GM23338 (cell line): ENCODE measurements at regions not wholly inside any gene's neighbourhood (a gene's known extent, or its start where the extent isn't known, plus 50 kb on each side); places are given as distances from the start of the nearest gene placed in this dataset.

Experiments
- ATAC-seq: fragments of 200-7000 bp; cut with Tn5 transposase; 3 replicates; pipeline ENCODE4 v1.9.1; 2020
- DNase-seq: peaks from one replicate; pipeline ENCODE4 v3.0.0-alpha.2; 2015; ENCODE audit warnings: low spot score
- H2AFZ ChIP-seq: fragments of 200-600 bp; sonication (generic); 2 replicates; pipeline ENCODE4 v1.8.0; 2016; ENCODE audit warnings: antibody characterized with exemption, mild to moderate bottlenecking, moderate library complexity
- H3F3A ChIP-seq: fragments of 200-600 bp; sonication (generic); replicated peaks from 2 replicates; pipeline ENCODE4 v1.8.0; 2017; ENCODE audit warnings: antibody characterized with exemption, mixed run types, low read depth
- H3K27ac ChIP-seq: fragments of 200-600 bp; sonication (generic); 2 replicates; pipeline ENCODE4 v1.6.1; 2016; ENCODE audit warnings: low read depth
- H3K27me3 ChIP-seq: fragments of 200-600 bp; sonication (generic); 2 replicates; pipeline ENCODE4 v1.8.0; 2016; ENCODE audit warnings: mild to moderate bottlenecking, mixed run types, moderate library complexity; ENCODE audit not compliant: insufficient read depth
- H3K36me3 ChIP-seq: fragments of 200-600 bp; sonication (generic); 2 replicates; pipeline ENCODE4 v1.8.0; 2016; ENCODE audit warnings: mild to moderate bottlenecking; ENCODE audit not compliant: insufficient read depth
- H3K4me1 ChIP-seq: fragments of 200-600 bp; sonication (generic); 2 replicates; pipeline ENCODE4 v1.8.0; 2016; ENCODE audit warnings: mild to moderate bottlenecking, moderate library complexity; ENCODE audit not compliant: insufficient read depth
- H3K4me2 ChIP-seq: fragments of 200-600 bp; sonication (generic); 2 replicates; pipeline ENCODE4 v1.7.1; 2017; ENCODE audit warnings: mixed run types
- H3K4me3 ChIP-seq: fragments of 200-600 bp; sonication (generic); 2 replicates; pipeline ENCODE4 v1.6.1; 2016; ENCODE audit warnings: mixed run types
- H3K79me2 ChIP-seq: fragments of 200-600 bp; sonication (generic); replicated peaks from 2 replicates; pipeline ENCODE4 v1.8.0; 2017; ENCODE audit warnings: mild to moderate bottlenecking; ENCODE audit not compliant: insufficient read depth
- H3K9me2 ChIP-seq: fragments of 200-600 bp; sonication (generic); 2 replicates; pipeline ENCODE4 v1.8.0; 2017; ENCODE audit not compliant: insufficient read depth
- H4K20me1 ChIP-seq: fragments of 200-600 bp; sonication (generic); replicated peaks from 2 replicates; pipeline ENCODE4 v1.8.0; 2017; ENCODE audit warnings: mild to moderate bottlenecking; ENCODE audit not compliant: insufficient read depth
- H3K27ac Mint-ChIP-seq: 2 replicates; pipeline ENCODE4 v1.8.0; 2020; ENCODE audit warnings: inconsistent platforms, mild to moderate bottlenecking, moderate library complexity, mixed read lengths
- H3K27me3 Mint-ChIP-seq: 3 replicates; pipeline ENCODE4 v1.8.0; 2022; ENCODE audit warnings: low read depth, mild to moderate bottlenecking, moderate library complexity, mixed read lengths, inconsistent platforms; ENCODE audit not compliant: insufficient read depth, poor library complexity
- H3K36me3 Mint-ChIP-seq: 3 replicates; pipeline ENCODE4 v1.8.0; 2021; ENCODE audit warnings: low read depth, mild to moderate bottlenecking, inconsistent platforms, moderate library complexity, mixed read lengths
- H3K4me1 Mint-ChIP-seq: 3 replicates; pipeline ENCODE4 v1.8.0; 2020; ENCODE audit warnings: mild to moderate bottlenecking, inconsistent platforms, mixed read lengths
- H3K4me3 Mint-ChIP-seq: 3 replicates; pipeline ENCODE4 v1.8.0; 2021; ENCODE audit warnings: moderate library complexity, mild to moderate bottlenecking, inconsistent platforms, mixed read lengths
- H3K9me3 Mint-ChIP-seq: 3 replicates; pipeline ENCODE4 v1.8.0; 2020; ENCODE audit warnings: moderate library complexity, mild to moderate bottlenecking, inconsistent platforms, mixed read lengths
- CREB1 ChIP-seq: fragments of 250-450 bp; sonication (Bioruptor Pico); IDR thresholded peaks from 2 replicates; pipeline ENCODE4 v1.5.0; 2020; ENCODE audit warnings: low read depth, mild to moderate bottlenecking, moderate library complexity
- EZH2 ChIP-seq: fragments of 200-600 bp; sonication (generic); IDR thresholded peaks from one replicate; pipeline ENCODE4 v1.8.0; 2017; ENCODE audit warnings: antibody characterized with exemption, mild to moderate bottlenecking, low read depth; ENCODE audit not compliant: unreplicated experiment
- EZH2phosphoT487 ChIP-seq: fragments of 200-600 bp; sonication (generic); IDR thresholded peaks from one replicate; pipeline ENCODE4 v1.8.1; 2018; ENCODE audit warnings: antibody characterized with exemption; ENCODE audit not compliant: unreplicated experiment
- JUNB ChIP-seq: IDR thresholded peaks from one replicate; pipeline ENCODE4 v1.6.1; 2016; ENCODE audit warnings: antibody characterized with exemption; ENCODE audit not compliant: unreplicated experiment
- NANOG ChIP-seq: IDR thresholded peaks from 2 replicates; pipeline ENCODE4 v1.6.1; 2016; ENCODE audit warnings: antibody characterized with exemption, borderline replicate concordance
- POLR2AphosphoS5 ChIP-seq: IDR thresholded peaks from 2 replicates; pipeline ENCODE4 v1.6.1; 2016; ENCODE audit warnings: antibody characterized with exemption, low read depth
- STAT1 ChIP-seq: IDR thresholded peaks from one replicate; pipeline ENCODE4 v1.6.1; 2016; ENCODE audit warnings: antibody characterized with exemption; ENCODE audit not compliant: unreplicated experiment
- ZNF114 ChIP-seq: fragments of 250-450 bp; sonication (Bioruptor Pico); IDR thresholded peaks from 2 replicates; pipeline ENCODE4 v1.5.0; 2020; ENCODE audit warnings: mild to moderate bottlenecking, moderate library complexity
- ZNF331 ChIP-seq: fragments of 250-450 bp; sonication (Bioruptor Pico); IDR thresholded peaks from 2 replicates; pipeline ENCODE4 v1.5.0; 2020; ENCODE audit warnings: low read depth, mild to moderate bottlenecking, moderate library complexity
- TF ChIP-seq, protein P1 (sequence below): IDR thresholded peaks from 2 replicates; pipeline ENCODE4 v1.6.1; 2016; ENCODE audit warnings: antibody characterized with exemption
- TF ChIP-seq, protein P2 (sequence below): IDR thresholded peaks from one replicate; pipeline ENCODE4 v1.6.1; 2018; ENCODE audit warnings: antibody characterized with exemption; ENCODE audit not compliant: unreplicated experiment
- TF ChIP-seq, protein P3 (sequence below): fragments of 250-450 bp; sonication (Bioruptor Pico); IDR thresholded peaks from 2 replicates; pipeline ENCODE4 v1.5.0; 2020; ENCODE audit warnings: mild to moderate bottlenecking, moderate library complexity
- TF ChIP-seq, protein P4 (sequence below), 2 experiments: fragments of 200-600 bp in 1 of 2; sonication (generic) in 1 of 2; conservative IDR thresholded peaks; 2 replicates each; pipeline versions ENCODE4 v1.5.1 to v1.6.1; 2016 to 2017; ENCODE audit warnings: antibody characterized with exemption in 2 of 2, low read depth in 2 of 2, mild to moderate bottlenecking in 2 of 2, moderate library complexity in 1 of 2

DNA sequence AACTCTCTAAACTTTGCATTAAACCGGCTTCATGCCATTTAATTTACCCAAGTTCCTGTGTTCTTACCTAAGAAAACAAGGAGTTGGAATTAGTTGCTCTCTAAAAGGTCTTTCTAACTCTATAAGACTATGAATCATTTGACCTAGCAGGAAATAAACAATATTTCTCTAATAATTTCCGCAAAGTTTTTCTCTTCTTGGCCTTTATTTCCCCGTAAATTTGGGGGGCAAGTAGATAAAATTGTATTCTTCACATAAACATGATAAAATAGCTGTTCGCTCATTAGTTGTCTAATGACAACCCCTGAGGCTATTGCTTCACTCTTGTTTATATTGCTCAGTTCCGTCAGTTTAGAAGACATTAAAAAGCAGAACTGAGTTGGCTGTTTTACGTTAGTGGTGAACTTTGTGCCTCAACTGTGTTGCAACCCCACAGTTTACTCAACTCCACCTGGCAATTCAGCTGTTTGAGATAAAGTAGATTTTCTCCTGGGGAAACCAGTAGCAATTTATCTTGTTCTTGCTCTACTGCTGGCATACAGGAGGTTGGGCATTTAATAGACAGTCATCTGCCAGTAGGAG, 74.7 kb downstream of the BTG1 start:
- Histone ChIP-seq H4K20me1 (no peaks in the 10 kb centered on the region), H3K9me2 (0 out of 2 replicates have a peak, but pooled peaks cover 6% of the 10 kb centered on the region), H3K36me3 (no peaks in the 10 kb centered on the region), H3F3A (no peaks in the 10 kb centered on the region), H3K4me1 (peaks cover 5% of the 10 kb centered on the region; the same call in 1 of the 2 replicates), H3K27me3 (no peaks in the 10 kb centered on the region), H3K27ac (no peak overlapping the region), H3K79me2 (no peaks in the 10 kb centered on the region), H3K4me3 (no peak overlapping the region), H2AFZ (no peak overlapping the region), H3K4me2 (no peak overlapping the region)
- no peak for DNase-seq
- no peaks in the 10 kb centered on the region; the same call in 2 of the 3 replicates for H3K36me3 Mint-ChIP-seq
- H3K27ac Mint-ChIP-seq = no peak overlapping the region
- H3K27me3 Mint-ChIP-seq = peaks cover 2% of the 10 kb centered on the region
- H3K9me3 Mint-ChIP-seq = no peaks in the 10 kb centered on the region
- ATAC-seq = no peak
- H3K4me3 Mint-ChIP-seq = no peak overlapping the region
- peaks cover 4% of the 10 kb centered on the region; the same call in 2 of the 3 replicates for H3K4me1 Mint-ChIP-seq
- TF ChIP-seq ZNF114 (CRISPR knock-in tag) (no peak), EZH2phosphoT487 (no peak), POLR2AphosphoS5 (no peak), ZNF331 (CRISPR knock-in tag) (no peak), EZH2 (no peak), NANOG (no peak), CREB1 (CRISPR knock-in tag) (no peak), JUNB (no peak), STAT1 (no peak)
- TF ChIP-seq, protein P1, sequence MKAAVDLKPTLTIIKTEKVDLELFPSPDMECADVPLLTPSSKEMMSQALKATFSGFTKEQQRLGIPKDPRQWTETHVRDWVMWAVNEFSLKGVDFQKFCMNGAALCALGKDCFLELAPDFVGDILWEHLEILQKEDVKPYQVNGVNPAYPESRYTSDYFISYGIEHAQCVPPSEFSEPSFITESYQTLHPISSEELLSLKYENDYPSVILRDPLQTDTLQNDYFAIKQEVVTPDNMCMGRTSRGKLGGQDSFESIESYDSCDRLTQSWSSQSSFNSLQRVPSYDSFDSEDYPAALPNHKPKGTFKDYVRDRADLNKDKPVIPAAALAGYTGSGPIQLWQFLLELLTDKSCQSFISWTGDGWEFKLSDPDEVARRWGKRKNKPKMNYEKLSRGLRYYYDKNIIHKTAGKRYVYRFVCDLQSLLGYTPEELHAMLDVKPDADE = no peak
- TF ChIP-seq, protein P2, sequence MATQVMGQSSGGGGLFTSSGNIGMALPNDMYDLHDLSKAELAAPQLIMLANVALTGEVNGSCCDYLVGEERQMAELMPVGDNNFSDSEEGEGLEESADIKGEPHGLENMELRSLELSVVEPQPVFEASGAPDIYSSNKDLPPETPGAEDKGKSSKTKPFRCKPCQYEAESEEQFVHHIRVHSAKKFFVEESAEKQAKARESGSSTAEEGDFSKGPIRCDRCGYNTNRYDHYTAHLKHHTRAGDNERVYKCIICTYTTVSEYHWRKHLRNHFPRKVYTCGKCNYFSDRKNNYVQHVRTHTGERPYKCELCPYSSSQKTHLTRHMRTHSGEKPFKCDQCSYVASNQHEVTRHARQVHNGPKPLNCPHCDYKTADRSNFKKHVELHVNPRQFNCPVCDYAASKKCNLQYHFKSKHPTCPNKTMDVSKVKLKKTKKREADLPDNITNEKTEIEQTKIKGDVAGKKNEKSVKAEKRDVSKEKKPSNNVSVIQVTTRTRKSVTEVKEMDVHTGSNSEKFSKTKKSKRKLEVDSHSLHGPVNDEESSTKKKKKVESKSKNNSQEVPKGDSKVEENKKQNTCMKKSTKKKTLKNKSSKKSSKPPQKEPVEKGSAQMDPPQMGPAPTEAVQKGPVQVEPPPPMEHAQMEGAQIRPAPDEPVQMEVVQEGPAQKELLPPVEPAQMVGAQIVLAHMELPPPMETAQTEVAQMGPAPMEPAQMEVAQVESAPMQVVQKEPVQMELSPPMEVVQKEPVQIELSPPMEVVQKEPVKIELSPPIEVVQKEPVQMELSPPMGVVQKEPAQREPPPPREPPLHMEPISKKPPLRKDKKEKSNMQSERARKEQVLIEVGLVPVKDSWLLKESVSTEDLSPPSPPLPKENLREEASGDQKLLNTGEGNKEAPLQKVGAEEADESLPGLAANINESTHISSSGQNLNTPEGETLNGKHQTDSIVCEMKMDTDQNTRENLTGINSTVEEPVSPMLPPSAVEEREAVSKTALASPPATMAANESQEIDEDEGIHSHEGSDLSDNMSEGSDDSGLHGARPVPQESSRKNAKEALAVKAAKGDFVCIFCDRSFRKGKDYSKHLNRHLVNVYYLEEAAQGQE = no peak
- TF ChIP-seq, protein P3, sequence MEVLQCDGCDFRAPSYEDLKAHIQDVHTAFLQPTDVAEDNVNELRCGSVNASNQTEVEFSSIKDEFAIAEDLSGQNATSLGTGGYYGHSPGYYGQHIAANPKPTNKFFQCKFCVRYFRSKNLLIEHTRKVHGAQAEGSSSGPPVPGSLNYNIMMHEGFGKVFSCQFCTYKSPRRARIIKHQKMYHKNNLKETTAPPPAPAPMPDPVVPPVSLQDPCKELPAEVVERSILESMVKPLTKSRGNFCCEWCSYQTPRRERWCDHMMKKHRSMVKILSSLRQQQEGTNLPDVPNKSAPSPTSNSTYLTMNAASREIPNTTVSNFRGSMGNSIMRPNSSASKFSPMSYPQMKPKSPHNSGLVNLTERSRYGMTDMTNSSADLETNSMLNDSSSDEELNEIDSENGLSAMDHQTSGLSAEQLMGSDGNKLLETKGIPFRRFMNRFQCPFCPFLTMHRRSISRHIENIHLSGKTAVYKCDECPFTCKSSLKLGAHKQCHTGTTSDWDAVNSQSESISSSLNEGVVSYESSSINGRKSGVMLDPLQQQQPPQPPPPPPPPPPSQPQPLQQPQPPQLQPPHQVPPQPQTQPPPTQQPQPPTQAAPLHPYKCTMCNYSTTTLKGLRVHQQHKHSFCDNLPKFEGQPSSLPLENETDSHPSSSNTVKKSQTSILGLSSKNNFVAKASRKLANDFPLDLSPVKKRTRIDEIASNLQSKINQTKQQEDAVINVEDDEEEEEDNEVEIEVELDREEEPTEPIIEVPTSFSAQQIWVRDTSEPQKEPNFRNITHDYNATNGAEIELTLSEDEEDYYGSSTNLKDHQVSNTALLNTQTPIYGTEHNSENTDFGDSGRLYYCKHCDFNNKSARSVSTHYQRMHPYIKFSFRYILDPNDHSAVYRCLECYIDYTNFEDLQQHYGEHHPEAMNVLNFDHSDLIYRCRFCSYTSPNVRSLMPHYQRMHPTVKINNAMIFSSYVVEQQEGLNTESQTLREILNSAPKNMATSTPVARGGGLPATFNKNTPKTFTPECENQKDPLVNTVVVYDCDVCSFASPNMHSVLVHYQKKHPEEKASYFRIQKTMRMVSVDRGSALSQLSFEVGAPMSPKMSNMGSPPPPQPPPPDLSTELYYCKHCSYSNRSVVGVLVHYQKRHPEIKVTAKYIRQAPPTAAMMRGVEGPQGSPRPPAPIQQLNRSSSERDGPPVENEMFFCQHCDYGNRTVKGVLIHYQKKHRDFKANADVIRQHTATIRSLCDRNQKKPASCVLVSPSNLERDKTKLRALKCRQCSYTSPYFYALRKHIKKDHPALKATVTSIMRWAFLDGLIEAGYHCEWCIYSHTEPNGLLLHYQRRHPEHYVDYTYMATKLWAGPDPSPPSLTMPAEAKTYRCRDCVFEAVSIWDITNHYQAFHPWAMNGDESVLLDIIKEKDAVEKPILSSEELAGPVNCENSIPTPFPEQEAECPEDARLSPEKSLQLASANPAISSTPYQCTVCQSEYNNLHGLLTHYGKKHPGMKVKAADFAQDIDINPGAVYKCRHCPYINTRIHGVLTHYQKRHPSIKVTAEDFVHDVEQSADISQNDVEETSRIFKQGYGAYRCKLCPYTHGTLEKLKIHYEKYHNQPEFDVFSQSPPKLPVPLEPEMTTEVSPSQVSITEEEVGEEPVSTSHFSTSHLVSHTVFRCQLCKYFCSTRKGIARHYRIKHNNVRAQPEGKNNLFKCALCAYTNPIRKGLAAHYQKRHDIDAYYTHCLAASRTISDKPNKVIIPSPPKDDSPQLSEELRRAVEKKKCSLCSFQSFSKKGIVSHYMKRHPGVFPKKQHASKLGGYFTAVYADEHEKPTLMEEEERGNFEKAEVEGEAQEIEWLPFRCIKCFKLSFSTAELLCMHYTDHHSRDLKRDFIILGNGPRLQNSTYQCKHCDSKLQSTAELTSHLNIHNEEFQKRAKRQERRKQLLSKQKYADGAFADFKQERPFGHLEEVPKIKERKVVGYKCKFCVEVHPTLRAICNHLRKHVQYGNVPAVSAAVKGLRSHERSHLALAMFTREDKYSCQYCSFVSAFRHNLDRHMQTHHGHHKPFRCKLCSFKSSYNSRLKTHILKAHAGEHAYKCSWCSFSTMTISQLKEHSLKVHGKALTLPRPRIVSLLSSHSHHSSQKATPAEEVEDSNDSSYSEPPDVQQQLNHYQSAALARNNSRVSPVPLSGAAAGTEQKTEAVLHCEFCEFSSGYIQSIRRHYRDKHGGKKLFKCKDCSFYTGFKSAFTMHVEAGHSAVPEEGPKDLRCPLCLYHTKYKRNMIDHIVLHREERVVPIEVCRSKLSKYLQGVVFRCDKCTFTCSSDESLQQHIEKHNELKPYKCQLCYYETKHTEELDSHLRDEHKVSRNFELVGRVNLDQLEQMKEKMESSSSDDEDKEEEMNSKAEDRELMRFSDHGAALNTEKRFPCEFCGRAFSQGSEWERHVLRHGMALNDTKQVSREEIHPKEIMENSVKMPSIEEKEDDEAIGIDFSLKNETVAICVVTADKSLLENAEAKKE (CRISPR knock-in tag) = no peak
- TF ChIP-seq, protein P4, sequence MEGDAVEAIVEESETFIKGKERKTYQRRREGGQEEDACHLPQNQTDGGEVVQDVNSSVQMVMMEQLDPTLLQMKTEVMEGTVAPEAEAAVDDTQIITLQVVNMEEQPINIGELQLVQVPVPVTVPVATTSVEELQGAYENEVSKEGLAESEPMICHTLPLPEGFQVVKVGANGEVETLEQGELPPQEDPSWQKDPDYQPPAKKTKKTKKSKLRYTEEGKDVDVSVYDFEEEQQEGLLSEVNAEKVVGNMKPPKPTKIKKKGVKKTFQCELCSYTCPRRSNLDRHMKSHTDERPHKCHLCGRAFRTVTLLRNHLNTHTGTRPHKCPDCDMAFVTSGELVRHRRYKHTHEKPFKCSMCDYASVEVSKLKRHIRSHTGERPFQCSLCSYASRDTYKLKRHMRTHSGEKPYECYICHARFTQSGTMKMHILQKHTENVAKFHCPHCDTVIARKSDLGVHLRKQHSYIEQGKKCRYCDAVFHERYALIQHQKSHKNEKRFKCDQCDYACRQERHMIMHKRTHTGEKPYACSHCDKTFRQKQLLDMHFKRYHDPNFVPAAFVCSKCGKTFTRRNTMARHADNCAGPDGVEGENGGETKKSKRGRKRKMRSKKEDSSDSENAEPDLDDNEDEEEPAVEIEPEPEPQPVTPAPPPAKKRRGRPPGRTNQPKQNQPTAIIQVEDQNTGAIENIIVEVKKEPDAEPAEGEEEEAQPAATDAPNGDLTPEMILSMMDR (conservative IDR thresholded peaks at IDR 0.05; ENCODE audit: low read depth in 2 of 2) = no peak
